ENCODE measurements at regions not wholly inside any gene's neighbourhood (a gene's known extent, or its start where the extent isn't known, plus 50 kb on each side); places are given as distances from the start of the nearest gene placed in this dataset.

- no peak for DNase-seq
Observed at GRCh38 chr13:85445534-85445933, 353.7 kb downstream of the SLITRK6 start.

DNA sequence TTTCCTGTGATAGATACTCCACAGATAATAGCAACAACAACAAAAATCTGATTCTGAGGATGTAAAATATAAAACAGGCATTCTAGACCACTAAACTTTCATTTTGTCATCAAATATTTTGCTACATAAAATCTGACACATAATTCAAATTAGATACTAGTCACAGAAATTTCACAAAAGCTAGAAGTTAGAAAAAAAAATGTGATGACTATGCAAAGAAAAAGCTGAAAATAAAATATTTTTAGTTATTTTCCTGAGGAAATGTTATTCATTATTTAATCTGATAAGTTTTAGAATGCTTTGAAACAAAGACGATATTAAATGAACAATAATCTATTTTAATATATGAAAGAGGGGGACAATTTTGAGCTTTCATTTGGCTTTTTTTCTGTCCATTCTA, 357.2 kb downstream of the SLITRK6 start:
- DNase-seq, result no peak

DNA sequence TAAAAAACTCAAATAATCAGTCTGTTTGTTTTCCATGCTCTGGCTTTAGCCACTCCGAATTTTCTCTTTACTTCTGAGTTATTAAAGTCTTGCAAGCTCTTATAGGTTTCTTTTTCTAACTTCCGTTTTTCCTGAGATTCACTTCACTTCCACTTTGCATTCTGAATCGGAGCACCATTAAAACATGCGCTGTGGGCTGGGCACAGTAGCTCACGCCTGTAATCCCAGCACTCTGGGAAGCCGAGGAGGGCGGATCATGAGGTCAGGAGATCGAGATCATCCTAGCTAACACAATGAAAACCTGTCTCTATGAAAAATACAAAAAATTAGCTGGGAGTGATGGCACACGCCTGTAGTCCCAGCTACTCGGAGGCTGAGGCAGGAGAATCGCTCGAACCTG, 357.9 kb downstream of the SLITRK6 start:
- DNase-seq, result no peak

DNA sequence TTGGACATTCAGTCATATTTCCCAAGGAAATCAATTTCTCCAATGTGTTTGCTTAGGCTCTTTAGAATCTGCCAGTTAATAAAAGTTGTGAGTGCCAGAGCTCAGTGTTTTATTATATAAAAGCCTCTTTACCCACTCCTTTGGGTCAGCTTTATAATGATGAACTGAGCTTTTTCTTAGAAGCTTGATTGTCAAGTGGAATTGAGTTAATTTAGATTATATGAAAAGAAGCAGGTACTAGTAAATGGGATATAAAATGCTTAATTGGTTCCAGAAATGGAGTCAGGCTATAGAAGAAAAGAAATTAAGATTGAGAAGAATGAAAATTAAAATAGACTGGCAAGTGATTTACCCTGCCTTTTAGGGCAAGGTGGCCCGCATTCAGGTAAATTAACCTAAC, 363.2 kb downstream of the SLITRK6 start:
- DNase-seq, result no peak

GRCh38 chr13:85434927-85435326, 364.3 kb downstream of the SLITRK6 start:
- DNase-seq, result no peak

- DNase-seq, result no peak
Observed at GRCh38 chr13:85432881-85433280, 366.3 kb downstream of the SLITRK6 start.

DNA sequence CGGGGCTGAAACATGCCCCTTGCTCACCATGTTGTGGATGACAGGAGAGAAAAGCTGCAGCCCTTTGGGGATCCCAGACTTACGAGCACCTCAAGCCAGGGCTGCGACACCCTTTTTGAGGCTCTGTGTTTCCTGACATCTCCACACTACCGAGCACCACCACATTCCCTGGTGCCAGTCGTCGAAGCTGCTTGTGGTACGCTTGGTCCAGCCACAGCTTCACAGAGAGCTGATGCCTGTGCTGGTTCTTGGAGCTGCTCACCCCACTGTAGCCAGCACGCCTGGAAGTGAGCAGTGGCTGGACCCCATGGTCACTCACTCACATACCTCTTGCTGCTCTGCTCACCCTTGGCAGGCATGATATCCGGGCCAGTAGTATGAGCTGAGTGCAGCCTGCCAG, 367.5 kb downstream of the SLITRK6 start:
- no peak for DNase-seq

GRCh38 chr13:85430216-85430794, 368.9 kb downstream of the SLITRK6 start:
- no peak for DNase-seq

- DNase-seq, result no peak
Observed at GRCh38 chr13:85427416-85427815, 371.8 kb downstream of the SLITRK6 start.

- DNase-seq, result no peak
Observed at GRCh38 chr13:85420136-85420535, 379.1 kb downstream of the SLITRK6 start.

DNA sequence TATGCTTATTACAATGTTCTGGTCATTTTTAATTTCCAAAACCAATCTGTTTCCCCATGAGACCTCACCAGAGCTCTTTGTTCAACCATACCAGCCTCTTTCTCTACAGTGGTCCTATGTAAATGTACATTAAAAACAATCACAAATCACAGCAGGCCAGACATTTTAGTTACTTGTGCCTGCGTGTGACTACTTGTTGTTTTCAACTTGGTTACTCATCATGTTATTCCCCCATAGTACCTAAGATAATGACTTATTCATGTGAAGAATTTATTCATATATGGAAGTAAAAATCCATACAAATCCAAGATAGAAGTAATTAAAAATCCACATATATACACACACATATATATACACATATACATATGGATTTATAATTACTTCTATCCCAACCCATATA, 379.6 kb downstream of the SLITRK6 start:
- no peak for DNase-seq

DNA sequence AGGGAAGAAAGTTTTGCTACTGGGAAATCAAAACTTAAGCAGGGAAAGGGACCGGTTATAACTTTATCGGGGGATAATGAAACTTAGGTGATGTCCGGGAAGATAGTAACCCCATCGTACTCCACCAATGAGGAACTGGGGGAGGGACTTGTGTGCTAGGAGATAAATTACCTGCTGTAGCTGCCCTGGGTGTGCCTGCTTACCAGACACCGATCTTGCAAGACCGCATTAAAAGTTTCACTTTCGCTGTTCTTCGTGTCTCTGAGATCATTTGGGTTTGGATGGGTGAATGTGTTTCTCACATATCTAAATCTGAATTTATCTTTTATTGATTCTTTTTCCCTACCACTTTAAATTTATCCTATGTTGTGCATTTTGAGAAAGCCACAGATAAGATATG, 381.4 kb downstream of the SLITRK6 start:
- DNase-seq, result no peak

GRCh38 chr13:85413664-85414063, 385.6 kb downstream of the SLITRK6 start:
- no peak for DNase-seq

- DNase-seq, result no peak
Observed at GRCh38 chr13:85412448-85412847, 386.8 kb downstream of the SLITRK6 start.

DNA sequence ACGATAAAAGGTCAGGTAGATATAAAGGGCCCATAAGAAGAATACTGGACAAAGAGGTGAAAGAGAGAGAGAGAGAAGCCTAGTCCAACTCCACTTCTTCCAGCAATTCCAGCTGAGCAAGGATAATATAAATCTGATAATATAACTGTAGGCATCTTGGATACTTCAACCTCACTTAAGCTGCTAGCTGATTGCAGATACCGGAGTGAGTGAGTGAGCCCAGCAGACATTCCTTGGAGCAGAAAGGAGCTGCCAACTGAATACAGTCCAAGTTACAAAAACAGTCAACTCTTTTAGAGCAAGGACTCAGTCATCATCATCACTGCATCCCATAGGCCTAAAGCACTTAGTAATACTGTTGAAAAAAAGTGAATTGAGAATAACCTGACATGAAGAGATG, 387.6 kb downstream of the SLITRK6 start:
- DNase-seq, result no peak

DNA sequence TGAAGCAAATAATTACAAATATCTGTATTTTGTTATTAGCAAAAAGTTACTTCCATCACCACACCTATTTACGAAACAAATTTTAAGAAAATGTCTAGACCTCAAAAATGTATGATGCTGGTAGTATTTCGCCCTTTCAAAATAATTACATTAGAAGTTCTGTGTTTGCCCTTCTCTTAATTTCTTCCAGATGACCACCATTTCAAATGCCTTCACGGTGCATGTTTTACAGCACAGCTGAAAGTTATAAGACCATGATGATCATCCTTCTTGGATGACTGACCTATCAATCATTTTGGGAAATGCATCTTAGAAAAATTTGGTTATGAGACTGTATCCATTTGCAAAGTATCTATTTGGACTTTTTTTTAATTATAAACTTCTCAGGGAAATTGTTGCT, 390.8 kb downstream of the SLITRK6 start:
- no peak for DNase-seq

- no peak for DNase-seq
Observed at GRCh38 chr13:85406269-85406975, 392.8 kb downstream of the SLITRK6 start.

DNA sequence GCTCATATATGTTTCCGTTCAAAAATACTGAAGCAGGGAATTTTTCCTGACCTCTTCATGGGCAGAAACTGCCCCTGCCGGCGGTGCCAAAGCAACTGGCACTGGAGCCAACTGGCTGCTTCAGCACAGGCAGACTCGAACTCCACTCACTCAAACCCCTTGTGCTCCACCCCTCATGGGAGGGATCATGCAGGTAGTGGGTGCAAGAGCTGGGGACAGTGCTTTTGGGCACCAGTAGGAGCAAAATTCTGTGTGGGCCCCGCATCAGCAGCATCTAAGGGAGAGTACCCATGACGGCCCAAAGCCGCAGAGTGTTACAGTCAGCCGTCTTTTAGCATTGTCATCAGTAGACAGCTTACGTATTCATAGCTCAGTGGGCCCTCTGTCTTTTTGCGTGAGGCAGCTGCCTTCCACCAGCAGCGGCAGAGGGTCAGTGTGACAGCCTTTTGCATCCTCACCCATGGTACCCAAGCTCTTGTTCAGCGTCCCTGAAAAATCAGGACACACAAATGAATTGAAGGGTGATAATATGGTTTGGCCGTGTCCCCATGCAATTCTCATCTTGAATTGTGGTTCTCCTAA, 393.8 kb downstream of the SLITRK6 start:
- DNase-seq, result no peak

- no peak for DNase-seq
Observed at GRCh38 chr13:85386424-85386823, 412.8 kb downstream of the SLITRK6 start.

DNA sequence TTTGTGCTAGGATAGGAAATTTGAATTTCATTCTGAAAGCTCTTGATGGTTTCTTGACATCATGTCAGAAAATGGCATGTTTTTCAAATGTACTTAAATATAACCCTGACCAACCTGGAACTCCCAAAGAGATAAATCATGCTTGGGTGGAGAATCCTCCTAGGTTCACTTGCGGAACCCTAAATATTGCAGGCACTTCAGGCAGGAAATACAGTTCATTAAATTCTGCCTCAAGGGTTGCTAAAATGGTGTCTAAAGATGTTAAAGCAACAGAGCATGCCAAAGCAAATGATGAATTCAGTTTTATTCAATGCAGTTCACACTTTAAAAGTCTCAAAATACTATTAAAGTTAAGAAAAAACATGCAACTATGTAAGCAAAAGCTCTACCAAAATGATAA, 415.9 kb downstream of the SLITRK6 start:
- DNase-seq, result no peak

- DNase-seq, result no peak
Observed at GRCh38 chr13:85381082-85381481, 418.1 kb downstream of the SLITRK6 start.

- DNase-seq, result no peak
Observed at GRCh38 chr13:85379991-85380390, 419.2 kb downstream of the SLITRK6 start.

GRCh38 chr13:85379433-85379832, 419.8 kb downstream of the SLITRK6 start:
- DNase-seq, result no peak

GRCh38 chr13:85377783-85378182, 421.4 kb downstream of the SLITRK6 start:
- no peak for DNase-seq

- DNase-seq, result no peak
Observed at GRCh38 chr13:85373322-85373721, 425.9 kb downstream of the SLITRK6 start.
